ENCODE measurements at regions not wholly inside any gene's neighbourhood (a gene's known extent, or its start where the extent isn't known, plus 50 kb on each side); places are given as distances from the start of the nearest gene placed in this dataset.

DNA sequence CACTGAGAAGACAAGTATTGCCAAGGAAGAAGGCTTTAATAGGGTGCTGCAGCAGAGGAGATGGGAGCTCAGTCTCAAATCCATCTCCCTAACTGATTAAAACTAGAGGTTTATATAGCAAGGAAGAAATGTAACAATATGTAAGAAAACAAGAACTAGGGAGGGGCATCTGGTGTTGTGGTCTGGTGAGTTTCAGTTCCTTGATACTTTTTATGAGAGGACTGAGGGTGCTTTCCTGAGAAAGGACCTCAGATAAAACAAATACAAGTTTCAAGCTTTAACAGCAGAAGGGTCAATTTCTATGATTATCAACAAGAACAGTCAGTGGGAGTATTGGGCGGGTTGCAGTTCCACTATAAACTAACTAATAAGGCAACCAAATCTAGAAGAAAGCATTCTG, 1967.5 kb downstream of the SUCLG1 start:
- TF ChIP-seq POLR2AphosphoS5 (IDR thresholded peaks at IDR 0.05) (no peak), EP300 (IDR thresholded peaks at IDR 0.05) (no peak)
